Astrocyte (in vitro differentiated cells and primary cell): ENCODE measurements at regions not wholly inside any gene's neighbourhood (a gene's known extent, or its start where the extent isn't known, plus 50 kb on each side); places are given as distances from the start of the nearest gene placed in this dataset.

Experiments used
- EZH2 ChIP-seq: IDR thresholded peaks from 2 replicates; pipeline ENCODE4 v1.6.1; 2012; ENCODE audit warnings: mild to moderate bottlenecking, low read length, inconsistent platforms; ENCODE audit not compliant: insufficient read depth
- TF ChIP-seq, protein P1 (sequence below): IDR thresholded peaks from 2 replicates; pipeline ENCODE4 v1.5.1; 2011; ENCODE audit warnings: low read depth, mild to moderate bottlenecking, inconsistent platforms, low read length, moderate library complexity; ENCODE audit not compliant: insufficient read depth

DNA sequence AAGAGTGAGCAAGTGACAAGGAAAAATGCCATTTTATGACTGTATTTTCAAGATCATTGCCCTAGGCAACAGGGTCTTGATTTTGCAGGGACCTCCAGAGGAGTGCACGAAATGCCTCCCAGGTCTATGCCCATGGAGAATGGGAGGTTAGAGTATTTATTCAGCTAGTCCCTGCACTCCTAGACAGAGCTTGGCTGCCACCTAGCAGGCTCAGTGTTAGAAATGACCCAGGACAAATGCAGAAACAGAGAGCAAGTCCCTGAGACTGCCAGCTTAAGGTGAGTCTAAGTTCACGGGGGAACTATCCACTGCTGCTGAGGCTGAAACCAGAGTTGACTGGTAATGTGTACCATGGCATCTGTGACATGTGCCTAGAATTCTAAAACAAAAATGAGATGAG lies 506.4 kb downstream of the MED13L start:
- TF ChIP-seq, protein P1, sequence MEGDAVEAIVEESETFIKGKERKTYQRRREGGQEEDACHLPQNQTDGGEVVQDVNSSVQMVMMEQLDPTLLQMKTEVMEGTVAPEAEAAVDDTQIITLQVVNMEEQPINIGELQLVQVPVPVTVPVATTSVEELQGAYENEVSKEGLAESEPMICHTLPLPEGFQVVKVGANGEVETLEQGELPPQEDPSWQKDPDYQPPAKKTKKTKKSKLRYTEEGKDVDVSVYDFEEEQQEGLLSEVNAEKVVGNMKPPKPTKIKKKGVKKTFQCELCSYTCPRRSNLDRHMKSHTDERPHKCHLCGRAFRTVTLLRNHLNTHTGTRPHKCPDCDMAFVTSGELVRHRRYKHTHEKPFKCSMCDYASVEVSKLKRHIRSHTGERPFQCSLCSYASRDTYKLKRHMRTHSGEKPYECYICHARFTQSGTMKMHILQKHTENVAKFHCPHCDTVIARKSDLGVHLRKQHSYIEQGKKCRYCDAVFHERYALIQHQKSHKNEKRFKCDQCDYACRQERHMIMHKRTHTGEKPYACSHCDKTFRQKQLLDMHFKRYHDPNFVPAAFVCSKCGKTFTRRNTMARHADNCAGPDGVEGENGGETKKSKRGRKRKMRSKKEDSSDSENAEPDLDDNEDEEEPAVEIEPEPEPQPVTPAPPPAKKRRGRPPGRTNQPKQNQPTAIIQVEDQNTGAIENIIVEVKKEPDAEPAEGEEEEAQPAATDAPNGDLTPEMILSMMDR, result no peak
- no peak for TF ChIP-seq EZH2
